Stimulated activated CD8-positive, alpha-beta memory T cell treated with anti-CD3 and anti-CD28 coated beads, Interleukin-7, amount 100 ng/mL, for 48 hours (primary cell): ENCODE measurements at regions not wholly inside any gene's neighbourhood (a gene's known extent, or its start where the extent isn't known, plus 50 kb on each side); places are given as distances from the start of the nearest gene placed in this dataset.

ENCODE experiments used
- DNase-seq, 2 donors: peaks; one replicate each; pipeline ENCODE4 v3.0.0-alpha.2; 2020; ENCODE audit warnings: low read depth in 1 of 2; ENCODE audit errors: extremely low read depth in 1 of 2

GRCh38 chr3:117537949-117538348 lies 828.4 kb downstream of the TUSC7 start:
- DNase-seq: no peak

GRCh38 chr3:117539729-117540128 lies 830.1 kb downstream of the TUSC7 start:
- DNase-seq: no peak

- DNase-seq: no peak
Observed at GRCh38 chr3:117540597-117540996, 831.0 kb downstream of the TUSC7 start.

- DNase-seq: no peak
Observed at GRCh38 chr3:117541721-117542120, 832.1 kb downstream of the TUSC7 start.

- DNase-seq: no peak
Observed at GRCh38 chr3:117543521-117543920, 833.9 kb downstream of the TUSC7 start.

GRCh38 chr3:117545484-117545883 lies 835.9 kb downstream of the TUSC7 start:
- DNase-seq: no peak

GRCh38 chr3:117547956-117548550 lies 838.5 kb downstream of the TUSC7 start:
- DNase-seq: no peak

GRCh38 chr3:117548600-117548999 lies 839.0 kb downstream of the TUSC7 start:
- no peak for DNase-seq

GRCh38 chr3:117549716-117550115 lies 840.1 kb downstream of the TUSC7 start:
- DNase-seq: no peak

- no peak for DNase-seq
Observed at GRCh38 chr3:117550766-117551165, 841.2 kb downstream of the TUSC7 start.

- DNase-seq: no peak
Observed at GRCh38 chr3:117553461-117553860, 843.9 kb downstream of the TUSC7 start.

- DNase-seq: no peak
Observed at GRCh38 chr3:117556646-117557407, 847.2 kb downstream of the TUSC7 start.

- no peak for DNase-seq
Observed at GRCh38 chr3:117557464-117558090, 848.0 kb downstream of the TUSC7 start.

- DNase-seq: no peak
Observed at GRCh38 chr3:117558681-117559080, 849.1 kb downstream of the TUSC7 start.

GRCh38 chr3:117562000-117562399 lies 852.4 kb downstream of the TUSC7 start:
- no peak for DNase-seq

GRCh38 chr3:117563063-117563462 lies 853.5 kb downstream of the TUSC7 start:
- DNase-seq: no peak

GRCh38 chr3:117565777-117566176 lies 856.2 kb downstream of the TUSC7 start:
- no peak for DNase-seq

GRCh38 chr3:117566926-117567325 lies 857.3 kb downstream of the TUSC7 start:
- DNase-seq: no peak

GRCh38 chr3:117567382-117567781 lies 857.8 kb downstream of the TUSC7 start:
- no peak for DNase-seq

GRCh38 chr3:117567906-117568305 lies 858.3 kb downstream of the TUSC7 start:
- DNase-seq: no peak

GRCh38 chr3:117572786-117573185 lies 863.2 kb downstream of the TUSC7 start:
- no peak for DNase-seq

GRCh38 chr3:117580806-117581205 lies 871.2 kb downstream of the TUSC7 start:
- no peak for DNase-seq
